PC-3 (cell line): ENCODE measurements at regions not wholly inside any gene's neighbourhood (a gene's known extent, or its start where the extent isn't known, plus 50 kb on each side); places are given as distances from the start of the nearest gene placed in this dataset.

Experiments used
- EZH2phosphoT487 ChIP-seq: fragments of 300-600 bp; sonication (generic); IDR thresholded peaks from 2 replicates; pipeline ENCODE4 v1.6.1; 2018; ENCODE audit warnings: mild to moderate bottlenecking, antibody characterized with exemption, low read length, borderline replicate concordance
- TF ChIP-seq, protein P1 (sequence below): fragments of 300-600 bp; sonication (generic); conservative IDR thresholded peaks from 2 replicates; pipeline ENCODE4 v1.5.1; 2017; ENCODE audit warnings: antibody characterized with exemption, low read depth, mild to moderate bottlenecking, low read length

DNA sequence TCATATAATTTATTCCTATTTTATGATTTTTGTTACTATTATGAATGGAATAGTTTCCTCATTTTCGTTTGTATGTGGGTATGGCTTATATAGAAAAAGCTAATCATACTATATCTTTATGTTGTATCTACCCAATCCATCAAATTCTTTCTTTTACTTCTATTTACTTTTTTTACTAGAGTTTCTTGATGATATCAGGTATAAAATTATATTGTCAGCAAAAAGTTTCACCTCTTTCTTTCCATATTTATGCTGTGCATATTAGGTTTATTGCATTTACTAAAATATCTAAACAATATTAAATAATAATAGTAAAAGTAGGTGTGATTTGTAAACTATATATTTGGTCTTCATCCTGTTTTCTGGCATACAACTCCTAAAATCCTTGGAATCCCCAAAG is 146.7 kb upstream of the PLXNC1 start:
- TF ChIP-seq, protein P1, sequence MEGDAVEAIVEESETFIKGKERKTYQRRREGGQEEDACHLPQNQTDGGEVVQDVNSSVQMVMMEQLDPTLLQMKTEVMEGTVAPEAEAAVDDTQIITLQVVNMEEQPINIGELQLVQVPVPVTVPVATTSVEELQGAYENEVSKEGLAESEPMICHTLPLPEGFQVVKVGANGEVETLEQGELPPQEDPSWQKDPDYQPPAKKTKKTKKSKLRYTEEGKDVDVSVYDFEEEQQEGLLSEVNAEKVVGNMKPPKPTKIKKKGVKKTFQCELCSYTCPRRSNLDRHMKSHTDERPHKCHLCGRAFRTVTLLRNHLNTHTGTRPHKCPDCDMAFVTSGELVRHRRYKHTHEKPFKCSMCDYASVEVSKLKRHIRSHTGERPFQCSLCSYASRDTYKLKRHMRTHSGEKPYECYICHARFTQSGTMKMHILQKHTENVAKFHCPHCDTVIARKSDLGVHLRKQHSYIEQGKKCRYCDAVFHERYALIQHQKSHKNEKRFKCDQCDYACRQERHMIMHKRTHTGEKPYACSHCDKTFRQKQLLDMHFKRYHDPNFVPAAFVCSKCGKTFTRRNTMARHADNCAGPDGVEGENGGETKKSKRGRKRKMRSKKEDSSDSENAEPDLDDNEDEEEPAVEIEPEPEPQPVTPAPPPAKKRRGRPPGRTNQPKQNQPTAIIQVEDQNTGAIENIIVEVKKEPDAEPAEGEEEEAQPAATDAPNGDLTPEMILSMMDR, result no peak
- TF ChIP-seq EZH2phosphoT487, result no peak
